KBM-7 (cell line): ENCODE measurements at regions not wholly inside any gene's neighbourhood (a gene's known extent, or its start where the extent isn't known, plus 50 kb on each side); places are given as distances from the start of the nearest gene placed in this dataset.
"Not testable (repeated sequence)": the region's sequence is repeated elsewhere in the genome, so short reads cannot be mapped to it uniquely, and the experiment has no call there.

ENCODE experiments used
- DNase-seq: peaks from one replicate; pipeline ENCODE4 v3.0.0-alpha.2; 2015
- in situ Hi-C: fragments of 300-500 bp; cut with MboI; formaldehyde crosslinking; loops from 2 replicates; pipeline ENCODE4 v1.14.3; 2020; ENCODE audit warnings: low sequenced_read_pairs, low pct_unique_long_range_greater_than_20kb, mixed read lengths

- in situ Hi-C loops = no loop called here
- DNase-seq = no peak
These were observed 228.6 kb upstream of the CMC1 start for GRCh38 chr3:28012830-28013229.

- in situ Hi-C loops = no loop called here
These were observed 227.4 kb upstream of the CMC1 start for GRCh38 chr3:28013864-28014473.

GRCh38 chr3:28018925-28019718 lies 222.3 kb upstream of the CMC1 start:
- DNase-seq = no peak
- in situ Hi-C loops = no loop called here

More at GRCh38 chr3:28013864-28014473, 227.4 kb upstream of the CMC1 start:
- no peak for DNase-seq

GRCh38 chr3:28019740-28020139 lies 221.7 kb upstream of the CMC1 start:
- in situ Hi-C loops = no loop called here
- DNase-seq = no peak

- in situ Hi-C loops = no loop called here
- DNase-seq = peak; percentile 0
These were observed 218.5 kb upstream of the CMC1 start for GRCh38 chr3:28022916-28023315.

GRCh38 chr3:28028554-28028953 lies 212.9 kb upstream of the CMC1 start:
- DNase-seq = no peak
- in situ Hi-C loops = no loop called here

- no peak for DNase-seq
- in situ Hi-C loops = no loop called here
These were observed 208.2 kb upstream of the CMC1 start for GRCh38 chr3:28033059-28033784.

- no peak for DNase-seq
- in situ Hi-C loops = no loop called here
These were observed 204.5 kb upstream of the CMC1 start for GRCh38 chr3:28036599-28037575.

- no peak for DNase-seq
- in situ Hi-C loops = no loop called here
These were observed 202.2 kb upstream of the CMC1 start for GRCh38 chr3:28039234-28039633.

- DNase-seq = no peak
- in situ Hi-C loops = no loop called here
These were observed 201.6 kb upstream of the CMC1 start for GRCh38 chr3:28039829-28040228.

GRCh38 chr3:28042095-28042635 lies 199.3 kb upstream of the CMC1 start:
- in situ Hi-C loops = no loop called here
- DNase-seq = no peak

- DNase-seq = no peak
- in situ Hi-C loops = no loop called here
These were observed 198.7 kb upstream of the CMC1 start for GRCh38 chr3:28042707-28043106.

GRCh38 chr3:28050120-28050519 lies 191.3 kb upstream of the CMC1 start:
- no peak for DNase-seq
- in situ Hi-C loops = no loop called here

- DNase-seq = no peak
These were observed 190.5 kb upstream of the CMC1 start for GRCh38 chr3:28050885-28051284.

GRCh38 chr3:28053759-28054158 lies 187.7 kb upstream of the CMC1 start:
- in situ Hi-C loops = no loop called here
- DNase-seq = no peak

More at GRCh38 chr3:28050885-28051284, 190.5 kb upstream of the CMC1 start:
- in situ Hi-C loops = no loop called here

- in situ Hi-C loops = no loop called here
- no peak for DNase-seq
These were observed 184.6 kb upstream of the CMC1 start for GRCh38 chr3:28056806-28057205.

GRCh38 chr3:28057539-28057938 lies 183.9 kb upstream of the CMC1 start:
- in situ Hi-C loops = no loop called here
- no peak for DNase-seq

- not testable (repeated sequence) for DNase-seq
These were observed 182.2 kb upstream of the CMC1 start for GRCh38 chr3:28059199-28059598.

GRCh38 chr3:28066020-28066419 lies 175.4 kb upstream of the CMC1 start:
- in situ Hi-C loops = no loop called here
- DNase-seq = no peak

More at GRCh38 chr3:28059199-28059598, 182.2 kb upstream of the CMC1 start:
- in situ Hi-C loops = not testable (repeated sequence)
